Endothelial cell of umbilical vein (primary cell): ENCODE measurements at regions not wholly inside any gene's neighbourhood (a gene's known extent, or its start where the extent isn't known, plus 50 kb on each side); places are given as distances from the start of the nearest gene placed in this dataset.

Experiments
- BruUV-seq: library from RNA; stranded (reverse); fragments of 400-500 nt; replicated peaks from 2 replicates; lab custom pipeline; 2021; lab: Mats Ljungman, UMichigan
- CTCF ChIA-PET: fragments of 300-600, 350-600 bp; sonication (Branson Sonifier 250); formaldehyde crosslinking; loops from one replicate; lab custom pipeline; 2021; ENCODE audit warnings: antibody characterized with exemption, inconsistent platforms; lab: Charles Lee
- POLR2A ChIA-PET: fragments of 300-600, 350-600 bp; sonication (Branson Sonifier 250); formaldehyde crosslinking; loops from one replicate; lab custom pipeline; 2021; ENCODE audit warnings: antibody characterized with exemption, inconsistent platforms; lab: Charles Lee
- DNase-seq: peaks from one replicate; pipeline ENCODE4 v3.0.0-alpha.2; 2011; ENCODE audit warnings: low read depth, low spot score
- FAIRE-seq: peaks from 2 replicates; lab custom pipeline; 2011; peaks lifted over from hg19 to GRCh38; lab: Jason Lieb, UNC
- H2AFZ ChIP-seq: 2 replicates; pipeline ENCODE4 v1.6.0; 2012; ENCODE audit warnings: low read depth, low read length, control low read depth, inconsistent platforms
- H3K27ac ChIP-seq: 2 replicates; pipeline ENCODE4 v1.5.1; 2011; ENCODE audit warnings: low read depth, mild to moderate bottlenecking, control low read depth, low read length, moderate library complexity; ENCODE audit not compliant: insufficient read depth
- H3K27me3 ChIP-seq, 2 experiments: 2 replicates each; pipeline versions ENCODE4 v1.6.0 to v1.6.1; 2011; ENCODE audit warnings: low read length in 2 of 2, mixed read lengths in 1 of 2; ENCODE audit not compliant: control insufficient read depth in 2 of 2, insufficient read depth in 2 of 2
- H3K36me3 ChIP-seq, 2 experiments: 2 replicates in 1 of 2; 3 replicates in 1 of 2; pipeline ENCODE4 v1.5.1; 2011; ENCODE audit warnings: low read length in 2 of 2, mild to moderate bottlenecking in 1 of 2, moderate library complexity in 1 of 2; ENCODE audit not compliant: control insufficient read depth in 2 of 2, insufficient read depth in 2 of 2; ENCODE audit errors: extremely low read depth in 1 of 2
- H3K4me1 ChIP-seq: 3 replicates; pipeline ENCODE4 v1.5.1; 2011; ENCODE audit warnings: mild to moderate bottlenecking, low read length; ENCODE audit not compliant: control insufficient read depth, insufficient read depth; ENCODE audit errors: extremely low read depth
- H3K4me2 ChIP-seq: 2 replicates; pipeline ENCODE4 v1.6.1; 2011; ENCODE audit warnings: low read length, control low read depth, mixed read lengths; ENCODE audit not compliant: insufficient read depth
- H3K4me3 ChIP-seq, 3 experiments: fragments of 200-600 bp in 1 of 3; sonication (generic), shearing (Covaris generic) in 1 of 3; replicated peaks in 1 of 3; 2 replicates each; pipeline ENCODE4 v1.5.1; 2011 to 2016; ENCODE audit warnings: control low read depth in 3 of 3, low read length in 3 of 3, mild to moderate bottlenecking in 2 of 3, inconsistent platforms in 1 of 3, low read depth in 1 of 3, moderate library complexity in 1 of 3; ENCODE audit not compliant: insufficient read depth in 1 of 3
- H3K79me2 ChIP-seq: 2 replicates; pipeline ENCODE4 v1.6.0; 2012; ENCODE audit warnings: low read length, inconsistent platforms; ENCODE audit not compliant: control insufficient read depth, insufficient read depth
- H3K9ac ChIP-seq: replicated peaks from 2 replicates; pipeline ENCODE3; 2011; ENCODE audit warnings: low read length, control low read depth; ENCODE audit not compliant: insufficient read depth; ENCODE audit errors: extremely low read depth
- H3K9me1 ChIP-seq: replicated peaks from 3 replicates; pipeline ENCODE4 v1.6.0; 2011; ENCODE audit warnings: mild to moderate bottlenecking, low read length; ENCODE audit not compliant: control insufficient read depth, insufficient read depth; ENCODE audit errors: extremely low read depth
- H3K9me3 ChIP-seq: replicated peaks from 2 replicates; pipeline ENCODE4 v1.5.1; 2012; ENCODE audit warnings: low read length, inconsistent platforms; ENCODE audit not compliant: control insufficient read depth, insufficient read depth
- H4K20me1 ChIP-seq: replicated peaks from 2 replicates; pipeline ENCODE3; 2011; ENCODE audit warnings: mild to moderate bottlenecking, low read length; ENCODE audit not compliant: control insufficient read depth, insufficient read depth; ENCODE audit errors: extremely low read depth
- EZH2 ChIP-seq: IDR thresholded peaks from 2 replicates; pipeline ENCODE4 v1.6.1; 2012; ENCODE audit warnings: borderline replicate concordance, low read depth, mild to moderate bottlenecking, moderate library complexity, low read length, inconsistent platforms; ENCODE audit not compliant: severe bottlenecking
- FOS ChIP-seq: IDR thresholded peaks from 2 replicates; pipeline ENCODE4 v1.6.1; 2011; ENCODE audit warnings: mild to moderate bottlenecking, low read length, moderate library complexity, borderline replicate concordance; ENCODE audit not compliant: insufficient read depth
- GATA2 ChIP-seq: IDR thresholded peaks from 2 replicates; pipeline ENCODE4 v1.7.0; 2011; ENCODE audit warnings: low read depth, mild to moderate bottlenecking, moderate library complexity, mixed read lengths, low read length; ENCODE audit not compliant: insufficient read length, insufficient read depth
- JUN ChIP-seq: IDR thresholded peaks from 2 replicates; pipeline ENCODE4 v1.6.1; 2011; ENCODE audit warnings: borderline replicate concordance, low read depth; ENCODE audit not compliant: insufficient read length, insufficient read depth
- MYC ChIP-seq: IDR thresholded peaks from one replicate; pipeline ENCODE4 v1.6.1; 2011; ENCODE audit warnings: mild to moderate bottlenecking, low read depth, low read length
- POLR2A ChIP-seq: IDR thresholded peaks from 2 replicates; pipeline ENCODE4 v1.6.1; 2012; ENCODE audit warnings: low read depth, mild to moderate bottlenecking, control low read depth, low read length
- POLR2AphosphoS5 ChIP-seq: IDR thresholded peaks from 2 replicates; pipeline ENCODE4 v1.6.1; 2012; ENCODE audit warnings: low read depth, mild to moderate bottlenecking, control low read depth, low read length, moderate library complexity; ENCODE audit not compliant: insufficient read depth
- dilution Hi-C: fragments of 300-500 bp; cut with MboI; formaldehyde crosslinking; loops from one replicate; pipeline ENCODE4 v1.15.0; 2019; ENCODE audit warnings: low sequenced_read_pairs; ENCODE audit not compliant: extremely low pct_ligation_motif_present
- intact Hi-C: fragments of 100-400 bp; cut with micrococcal nuclease; formaldehyde crosslinking; loops from one replicate; pipeline ENCODE4 v1.10.0; 2022
- TF ChIP-seq, protein P1 (sequence below), 2 donors: IDR thresholded peaks; 1 replicate in 1 of 2; 2 replicates in 1 of 2; pipeline ENCODE4 v1.5.1; 2011; ENCODE audit warnings: low read length in 2 of 2, mild to moderate bottlenecking in 2 of 2, moderate library complexity in 2 of 2, control low read depth in 1 of 2, inconsistent platforms in 1 of 2, low read depth in 1 of 2; ENCODE audit not compliant: insufficient read depth in 1 of 2; ENCODE audit errors: extremely low read depth in 1 of 2
- TF ChIP-seq, protein P2 (sequence below): IDR thresholded peaks from 2 replicates; pipeline ENCODE4 v1.6.1; 2011; ENCODE audit not compliant: insufficient read depth, insufficient read length

DNA sequence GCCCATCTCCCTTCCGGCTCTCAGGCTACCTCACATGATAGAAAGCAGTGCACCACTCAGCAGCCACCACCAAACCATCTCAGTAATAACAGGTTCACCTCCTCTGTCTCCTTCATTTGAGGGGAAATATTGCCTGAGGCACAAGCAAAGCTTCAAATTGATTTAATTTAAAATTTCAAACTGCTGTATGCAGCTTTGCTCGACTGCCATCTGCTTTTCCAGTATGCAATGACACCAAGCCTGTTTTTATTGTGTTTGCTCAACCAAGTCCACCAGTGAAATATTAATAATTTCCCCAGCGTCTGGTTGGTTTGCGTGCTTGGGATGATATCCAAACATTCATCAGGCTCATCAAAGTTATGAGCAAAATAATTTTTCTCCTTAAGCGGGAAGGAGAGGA is 552.4 kb upstream of the DAB1 start:
- no peaks in the 10 kb centered on the region for H3K36me3 ChIP-seq
- no peak overlapping the region for H3K4me2 ChIP-seq
- no peaks in the 10 kb centered on the region for H3K27me3 ChIP-seq
- ChIA-PET POLR2A (no interaction called here), CTCF (no interaction called here)
- H3K4me1 ChIP-seq, result no peaks in the 10 kb centered on the region
- BruUV-seq, result no TSS peak
- no peak overlapping the region for H2AFZ ChIP-seq
- TF ChIP-seq JUN, result no peak
- TF ChIP-seq, protein P1, sequence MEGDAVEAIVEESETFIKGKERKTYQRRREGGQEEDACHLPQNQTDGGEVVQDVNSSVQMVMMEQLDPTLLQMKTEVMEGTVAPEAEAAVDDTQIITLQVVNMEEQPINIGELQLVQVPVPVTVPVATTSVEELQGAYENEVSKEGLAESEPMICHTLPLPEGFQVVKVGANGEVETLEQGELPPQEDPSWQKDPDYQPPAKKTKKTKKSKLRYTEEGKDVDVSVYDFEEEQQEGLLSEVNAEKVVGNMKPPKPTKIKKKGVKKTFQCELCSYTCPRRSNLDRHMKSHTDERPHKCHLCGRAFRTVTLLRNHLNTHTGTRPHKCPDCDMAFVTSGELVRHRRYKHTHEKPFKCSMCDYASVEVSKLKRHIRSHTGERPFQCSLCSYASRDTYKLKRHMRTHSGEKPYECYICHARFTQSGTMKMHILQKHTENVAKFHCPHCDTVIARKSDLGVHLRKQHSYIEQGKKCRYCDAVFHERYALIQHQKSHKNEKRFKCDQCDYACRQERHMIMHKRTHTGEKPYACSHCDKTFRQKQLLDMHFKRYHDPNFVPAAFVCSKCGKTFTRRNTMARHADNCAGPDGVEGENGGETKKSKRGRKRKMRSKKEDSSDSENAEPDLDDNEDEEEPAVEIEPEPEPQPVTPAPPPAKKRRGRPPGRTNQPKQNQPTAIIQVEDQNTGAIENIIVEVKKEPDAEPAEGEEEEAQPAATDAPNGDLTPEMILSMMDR (IDR thresholded peaks at IDR 0.05; ENCODE audit: extremely low read depth in 1 of 2, insufficient read depth in 1 of 2, low read depth in 1 of 2, low read length in 2 of 2), result no peak
- TF ChIP-seq POLR2A, result no peak
- TF ChIP-seq POLR2AphosphoS5, result no peak
- no peak for TF ChIP-seq EZH2
- TF ChIP-seq GATA2, result no peak
- TF ChIP-seq, protein P2, sequence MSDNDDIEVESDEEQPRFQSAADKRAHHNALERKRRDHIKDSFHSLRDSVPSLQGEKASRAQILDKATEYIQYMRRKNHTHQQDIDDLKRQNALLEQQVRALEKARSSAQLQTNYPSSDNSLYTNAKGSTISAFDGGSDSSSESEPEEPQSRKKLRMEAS, result no peak
- TF ChIP-seq FOS, result no peak
- no peak for TF ChIP-seq MYC
- no peak overlapping the region for H3K27ac ChIP-seq
- H3K9me3 ChIP-seq, result peaks cover 2% of the 10 kb centered on the region
- no peak overlapping the region for H3K4me3 ChIP-seq
- H3K9ac ChIP-seq, result no peak overlapping the region
- no peaks in the 10 kb centered on the region for H3K9me1 ChIP-seq
- FAIRE-seq (no peak), DNase-seq (no peak)
- no peaks in the 10 kb centered on the region for H4K20me1 ChIP-seq
- no peaks in the 10 kb centered on the region for H3K79me2 ChIP-seq
- dilution Hi-C loops, result no loop called here
- intact Hi-C loops, result no loop called here
